Bronchial epithelial cell (primary cell): ENCODE measurements at regions not wholly inside any gene's neighbourhood (a gene's known extent, or its start where the extent isn't known, plus 50 kb on each side); places are given as distances from the start of the nearest gene placed in this dataset.

ENCODE experiments used
- DNase-seq: peaks from one replicate; pipeline ENCODE4 v3.0.0-alpha.2; 2010; ENCODE audit warnings: low read depth
- FAIRE-seq: peaks from 2 replicates; lab custom pipeline; 2011; peaks lifted over from hg19 to GRCh38; lab: Jason Lieb, UNC
- H3K27me3 ChIP-seq: 2 replicates; pipeline ENCODE4 v1.5.1; 2011; ENCODE audit warnings: low read length; ENCODE audit not compliant: control insufficient read depth, insufficient read depth
- H3K36me3 ChIP-seq: 2 replicates; pipeline ENCODE4 v1.5.1; 2011; ENCODE audit warnings: low read length; ENCODE audit not compliant: control insufficient read depth, insufficient read depth
- H3K4me3 ChIP-seq: 2 replicates; pipeline ENCODE4 v1.5.1; 2011; ENCODE audit warnings: mild to moderate bottlenecking, low read depth, low read length, control low read depth
- TF ChIP-seq, protein P1 (sequence below): IDR thresholded peaks from 2 replicates; pipeline ENCODE4 v1.5.1; 2011; ENCODE audit warnings: mild to moderate bottlenecking, moderate library complexity, low read length, control low read depth, inconsistent platforms; ENCODE audit not compliant: insufficient read depth, severe bottlenecking

DNA sequence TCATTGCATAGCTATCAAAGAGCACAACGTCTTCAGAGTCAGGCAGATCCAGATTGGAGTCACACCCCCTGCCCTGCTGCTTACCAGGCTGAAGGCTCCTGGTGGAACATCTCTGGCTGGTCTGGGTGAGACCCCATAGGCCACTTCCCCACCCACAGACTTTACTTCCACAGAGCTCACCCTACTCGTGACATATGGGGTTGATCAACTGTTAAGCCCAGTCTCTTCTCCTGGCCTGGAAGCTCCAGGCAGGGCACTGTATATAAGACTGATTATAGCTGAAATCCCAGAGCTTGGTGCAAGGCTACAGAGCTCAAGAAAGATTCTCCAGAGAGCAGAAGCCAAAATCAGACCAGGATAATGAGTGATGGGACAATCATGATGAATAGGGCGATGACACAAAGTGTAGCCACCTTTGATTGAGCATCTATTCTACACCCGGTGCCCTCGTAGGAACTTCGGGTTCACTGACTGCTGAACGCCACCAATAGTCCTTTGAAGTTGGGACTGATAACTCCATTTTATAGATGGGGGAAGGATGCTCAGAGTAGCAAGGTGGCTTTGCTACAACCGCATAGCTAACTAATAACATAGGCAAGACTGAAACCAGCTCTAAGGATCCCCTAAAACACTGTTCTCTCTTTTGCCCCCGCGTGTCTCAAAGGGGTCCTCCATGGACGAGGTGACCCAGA lies 287.8 kb downstream of the BCL11B start:
- H3K36me3 ChIP-seq = no peaks in the 10 kb centered on the region
- no peak for DNase-seq
- TF ChIP-seq, protein P1, sequence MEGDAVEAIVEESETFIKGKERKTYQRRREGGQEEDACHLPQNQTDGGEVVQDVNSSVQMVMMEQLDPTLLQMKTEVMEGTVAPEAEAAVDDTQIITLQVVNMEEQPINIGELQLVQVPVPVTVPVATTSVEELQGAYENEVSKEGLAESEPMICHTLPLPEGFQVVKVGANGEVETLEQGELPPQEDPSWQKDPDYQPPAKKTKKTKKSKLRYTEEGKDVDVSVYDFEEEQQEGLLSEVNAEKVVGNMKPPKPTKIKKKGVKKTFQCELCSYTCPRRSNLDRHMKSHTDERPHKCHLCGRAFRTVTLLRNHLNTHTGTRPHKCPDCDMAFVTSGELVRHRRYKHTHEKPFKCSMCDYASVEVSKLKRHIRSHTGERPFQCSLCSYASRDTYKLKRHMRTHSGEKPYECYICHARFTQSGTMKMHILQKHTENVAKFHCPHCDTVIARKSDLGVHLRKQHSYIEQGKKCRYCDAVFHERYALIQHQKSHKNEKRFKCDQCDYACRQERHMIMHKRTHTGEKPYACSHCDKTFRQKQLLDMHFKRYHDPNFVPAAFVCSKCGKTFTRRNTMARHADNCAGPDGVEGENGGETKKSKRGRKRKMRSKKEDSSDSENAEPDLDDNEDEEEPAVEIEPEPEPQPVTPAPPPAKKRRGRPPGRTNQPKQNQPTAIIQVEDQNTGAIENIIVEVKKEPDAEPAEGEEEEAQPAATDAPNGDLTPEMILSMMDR = no peak
- H3K4me3 ChIP-seq = no peak overlapping the region
- FAIRE-seq = no peak
- H3K27me3 ChIP-seq = peaks cover 2% of the 10 kb centered on the region

DNA sequence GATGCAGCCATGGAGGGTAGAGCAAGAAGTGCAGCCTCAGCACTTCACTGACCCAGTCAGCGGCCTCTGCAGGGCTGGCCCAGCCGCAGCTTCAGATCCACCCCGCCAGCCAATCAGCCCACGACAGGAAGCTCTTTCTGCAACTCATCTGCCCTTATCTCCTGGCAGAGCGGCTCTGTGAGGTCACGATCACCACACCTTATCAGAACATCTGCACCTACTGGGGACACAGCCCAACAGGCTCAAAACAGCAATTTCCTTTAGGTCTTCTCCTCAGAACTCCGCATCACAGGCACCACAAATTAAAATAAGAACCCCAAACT lies 287.3 kb downstream of the BCL11B start:
- FAIRE-seq (no peak), DNase-seq (no peak)
- peaks cover 2% of the 10 kb centered on the region for H3K27me3 ChIP-seq
- no peak overlapping the region for H3K4me3 ChIP-seq
- H3K36me3 ChIP-seq = no peaks in the 10 kb centered on the region
- TF ChIP-seq, protein P1 = no peak

DNA sequence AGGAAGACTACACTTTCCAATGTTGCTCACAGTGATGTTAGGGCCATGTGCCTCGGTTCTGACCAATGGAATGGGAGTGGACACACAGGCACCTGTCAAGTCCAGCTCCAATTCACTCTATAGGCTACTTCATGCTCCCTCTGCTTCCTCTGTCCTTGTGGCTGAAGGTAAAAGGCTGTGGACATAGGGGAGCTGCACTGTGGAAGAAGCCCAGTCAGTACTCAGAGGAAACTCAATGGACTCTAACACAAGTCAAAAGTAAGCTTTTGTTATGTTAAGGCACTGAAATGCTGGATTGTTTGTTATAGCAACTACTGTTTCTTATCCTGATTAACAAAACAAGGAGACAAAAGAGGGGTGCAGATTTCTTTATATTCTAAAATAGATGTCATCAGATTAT lies 278.2 kb downstream of the BCL11B start:
- FAIRE-seq (no peak), DNase-seq (no peak)
- TF ChIP-seq, protein P1 = no peak
- Histone ChIP-seq H3K36me3 (no peaks in the 10 kb centered on the region), H3K4me3 (no peak overlapping the region), H3K27me3 (no peaks in the 10 kb centered on the region)

DNA sequence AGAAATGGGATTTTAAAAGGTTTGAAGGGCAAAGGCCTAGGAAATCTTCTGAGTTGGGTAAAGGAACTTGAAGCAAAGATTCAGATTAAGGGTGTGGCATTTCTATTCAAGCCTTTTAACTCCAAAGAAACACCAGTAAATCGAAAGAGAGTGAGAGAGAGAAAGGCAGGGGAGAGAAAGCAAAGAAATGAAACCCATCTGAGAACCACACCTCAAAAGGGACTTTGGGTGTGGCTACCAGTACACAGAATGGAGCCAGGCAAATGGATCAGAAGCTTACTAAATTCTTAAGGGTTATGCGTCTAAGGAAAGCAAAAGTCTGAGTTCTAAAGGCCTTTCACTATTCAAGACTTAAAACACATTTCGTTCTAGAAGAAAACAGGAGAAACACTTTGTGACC lies 277.4 kb downstream of the BCL11B start:
- Histone ChIP-seq H3K4me3 (no peak overlapping the region), H3K27me3 (no peaks in the 10 kb centered on the region), H3K36me3 (no peaks in the 10 kb centered on the region)
- TF ChIP-seq, protein P1 = no peak
- DNase-seq (no peak), FAIRE-seq (no peak)

DNA sequence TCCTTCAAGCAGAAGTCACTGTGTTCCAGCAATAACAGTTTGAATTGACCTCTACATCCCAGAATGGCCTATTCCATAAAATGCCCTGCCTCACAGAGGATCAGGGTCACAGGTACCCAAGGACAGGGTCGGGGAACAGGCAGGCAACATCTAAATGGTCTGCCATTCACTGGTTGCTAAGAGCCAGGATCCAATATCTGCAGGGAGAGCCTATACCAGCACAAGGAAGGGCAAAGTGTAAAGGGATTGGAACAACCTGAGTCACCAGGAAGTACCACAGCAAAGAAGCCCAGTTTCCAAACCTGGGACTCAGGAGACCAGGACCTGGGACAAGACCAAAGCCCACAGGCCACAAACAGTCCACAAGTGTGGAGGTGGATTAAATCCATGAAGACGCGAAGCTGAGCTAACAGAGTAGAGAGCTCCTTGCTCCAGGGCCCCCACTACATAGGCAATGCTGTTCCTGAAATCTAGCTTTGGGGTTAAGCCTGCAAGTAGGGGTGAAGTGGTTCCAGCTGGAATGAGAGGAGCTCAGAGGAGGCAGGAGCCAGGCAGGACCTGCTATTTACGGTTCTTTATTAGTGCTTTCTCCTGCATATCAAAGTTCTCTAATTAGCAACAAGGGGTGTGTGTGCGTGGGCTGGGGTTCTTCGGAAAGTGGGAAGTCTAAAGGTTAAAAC lies 274.3 kb downstream of the BCL11B start:
- H3K27me3 ChIP-seq = no peaks in the 10 kb centered on the region
- H3K4me3 ChIP-seq = no peak overlapping the region
- DNase-seq = no peak
- TF ChIP-seq, protein P1 = no peak
- FAIRE-seq = no peak
- H3K36me3 ChIP-seq = no peaks in the 10 kb centered on the region
